ENCODE measurements at regions not wholly inside any gene's neighbourhood (a gene's known extent, or its start where the extent isn't known, plus 50 kb on each side); places are given as distances from the start of the nearest gene placed in this dataset.

GRCh38 chr16:26430618-26431017, 636.1 kb upstream of the C16orf82 start:
- Histone ChIP-seq H3K36me3 (no peaks in the 10 kb centered on the region), H3K27me3 (no peaks in the 10 kb centered on the region), H3K4me3 (no peak overlapping the region), H3K27ac (no peak overlapping the region), H3K9me3 (ENCODE audit: low read depth) (no peaks in the 10 kb centered on the region), H3K4me1 (ENCODE audit: low read depth) (no peaks in the 10 kb centered on the region)
- no peak for DNase-seq (ENCODE audit: low read depth in 1 of 2, low spot score in 1 of 2)
- TF ChIP-seq CTCF (IDR thresholded peaks at IDR 0.05; ENCODE audit: low read depth, low read length): no peak

GRCh38 chr16:26433807-26434206, 632.9 kb upstream of the C16orf82 start:
- no peak overlapping the region for H3K4me3 ChIP-seq
- no peaks in the 10 kb centered on the region for H3K9me3 ChIP-seq (ENCODE audit: low read depth)
- no peaks in the 10 kb centered on the region for H3K4me1 ChIP-seq (ENCODE audit: low read depth)
- no peaks in the 10 kb centered on the region for H3K36me3 ChIP-seq
- no peak for TF ChIP-seq CTCF (IDR thresholded peaks at IDR 0.05; ENCODE audit: low read depth, low read length)
- H3K27me3 ChIP-seq: no peaks in the 10 kb centered on the region
- no peak overlapping the region for H3K27ac ChIP-seq
- DNase-seq (ENCODE audit: low read depth in 1 of 2, low spot score in 1 of 2): no peak

GRCh38 chr16:26441178-26441577, 625.5 kb upstream of the C16orf82 start:
- Histone ChIP-seq H3K9me3 (ENCODE audit: low read depth) (no peaks in the 10 kb centered on the region), H3K27ac (no peak overlapping the region), H3K27me3 (no peaks in the 10 kb centered on the region), H3K36me3 (no peaks in the 10 kb centered on the region), H3K4me3 (no peak overlapping the region), H3K4me1 (ENCODE audit: low read depth) (no peaks in the 10 kb centered on the region)
- no peak for TF ChIP-seq CTCF (IDR thresholded peaks at IDR 0.05; ENCODE audit: low read depth, low read length)
- DNase-seq (ENCODE audit: low read depth in 1 of 2, low spot score in 1 of 2): no peak

GRCh38 chr16:26442321-26442720, 624.4 kb upstream of the C16orf82 start:
- no peaks in the 10 kb centered on the region for H3K36me3 ChIP-seq
- no peak overlapping the region for H3K4me3 ChIP-seq
- no peak for DNase-seq (ENCODE audit: low read depth in 1 of 2, low spot score in 1 of 2)
- no peaks in the 10 kb centered on the region for H3K4me1 ChIP-seq (ENCODE audit: low read depth)
- H3K27me3 ChIP-seq: no peaks in the 10 kb centered on the region
- H3K27ac ChIP-seq: no peak overlapping the region
- TF ChIP-seq CTCF (IDR thresholded peaks at IDR 0.05; ENCODE audit: low read depth, low read length): no peak
- no peaks in the 10 kb centered on the region for H3K9me3 ChIP-seq (ENCODE audit: low read depth)

GRCh38 chr16:26447570-26447969, 619.2 kb upstream of the C16orf82 start:
- H3K27me3 ChIP-seq: no peaks in the 10 kb centered on the region
- no peaks in the 10 kb centered on the region for H3K36me3 ChIP-seq
- no peaks in the 10 kb centered on the region for H3K9me3 ChIP-seq (ENCODE audit: low read depth)
- no peak for TF ChIP-seq CTCF (IDR thresholded peaks at IDR 0.05; ENCODE audit: low read depth, low read length)
- no peaks in the 10 kb centered on the region for H3K4me1 ChIP-seq (ENCODE audit: low read depth)
- DNase-seq (ENCODE audit: low read depth in 1 of 2, low spot score in 1 of 2): no peak
- no peak overlapping the region for H3K27ac ChIP-seq
- no peak overlapping the region for H3K4me3 ChIP-seq

- Histone ChIP-seq H3K9me3 (ENCODE audit: low read depth) (no peaks in the 10 kb centered on the region), H3K4me1 (ENCODE audit: low read depth) (no peaks in the 10 kb centered on the region), H3K36me3 (no peaks in the 10 kb centered on the region), H3K27ac (no peak overlapping the region), H3K27me3 (no peaks in the 10 kb centered on the region), H3K4me3 (no peak overlapping the region)
- DNase-seq (ENCODE audit: low read depth in 1 of 2, low spot score in 1 of 2): no peak
- TF ChIP-seq CTCF (IDR thresholded peaks at IDR 0.05; ENCODE audit: low read depth, low read length): no peak
Measured at GRCh38 chr16:26453215-26453614, 613.5 kb upstream of the C16orf82 start.
